ENCODE measurements at regions not wholly inside any gene's neighbourhood (a gene's known extent, or its start where the extent isn't known, plus 50 kb on each side); places are given as distances from the start of the nearest gene placed in this dataset.

GRCh38 chr9:126017758-126018157 lies 270.6 kb downstream of the PBX3 start:
- no peak for DNase-seq

- no peak for DNase-seq
Observed at GRCh38 chr9:126020836-126021235, 273.7 kb downstream of the PBX3 start.

- DNase-seq = no peak
Observed at GRCh38 chr9:126023962-126024361, 276.8 kb downstream of the PBX3 start.

- no peak for DNase-seq
Observed at GRCh38 chr9:126024581-126025230, 277.5 kb downstream of the PBX3 start.

GRCh38 chr9:126025991-126026390 lies 278.8 kb downstream of the PBX3 start:
- no peak for DNase-seq

GRCh38 chr9:126027566-126027965 lies 280.4 kb downstream of the PBX3 start:
- DNase-seq = no peak

- no peak for DNase-seq
Observed at GRCh38 chr9:126028746-126029145, 281.6 kb downstream of the PBX3 start.

- no peak for DNase-seq
Observed at GRCh38 chr9:126030716-126031115, 283.5 kb downstream of the PBX3 start.

GRCh38 chr9:126031116-126031515 lies 283.9 kb downstream of the PBX3 start:
- no peak for DNase-seq

- no peak for DNase-seq
Observed at GRCh38 chr9:126032135-126032534, 285.0 kb downstream of the PBX3 start.

- no peak for DNase-seq
Observed at GRCh38 chr9:126033318-126033717, 286.1 kb downstream of the PBX3 start.

GRCh38 chr9:126033956-126034355 lies 286.8 kb downstream of the PBX3 start:
- no peak for DNase-seq

- DNase-seq = no peak
Observed at GRCh38 chr9:126036881-126037291, 289.7 kb downstream of the PBX3 start.

GRCh38 chr9:126038790-126039189 lies 287.8 kb upstream of the MVB12B start:
- DNase-seq = no peak

- DNase-seq = no peak
Observed at GRCh38 chr9:126043681-126044080, 282.9 kb upstream of the MVB12B start.

GRCh38 chr9:126049088-126049487 lies 277.5 kb upstream of the MVB12B start:
- no peak for DNase-seq

GRCh38 chr9:126049896-126050604 lies 276.6 kb upstream of the MVB12B start:
- no peak for DNase-seq

- no peak for DNase-seq
Observed at GRCh38 chr9:126050605-126050990, 276.0 kb upstream of the MVB12B start.

GRCh38 chr9:126051446-126052130 lies 275.0 kb upstream of the MVB12B start:
- DNase-seq = no peak

GRCh38 chr9:126052791-126053190 lies 273.8 kb upstream of the MVB12B start:
- no peak for DNase-seq

- DNase-seq = no peak
Observed at GRCh38 chr9:126053913-126054312, 272.7 kb upstream of the MVB12B start.

GRCh38 chr9:126055381-126055985 lies 271.1 kb upstream of the MVB12B start:
- DNase-seq = no peak

- DNase-seq = no peak
Observed at GRCh38 chr9:126056312-126057021, 270.2 kb upstream of the MVB12B start.

Data from kidney glomerular epithelial cell (primary cell).